HCT116 (cell line): ENCODE measurements at regions not wholly inside any gene's neighbourhood (a gene's known extent, or its start where the extent isn't known, plus 50 kb on each side); places are given as distances from the start of the nearest gene placed in this dataset.

ENCODE experiments used
- CBX3 ChIP-seq: IDR thresholded peaks from 2 replicates; pipeline ENCODE4 v1.6.1; 2012; ENCODE audit warnings: low read depth
- CEBPB ChIP-seq: IDR thresholded peaks from 2 replicates; pipeline ENCODE4 v1.6.1; 2012; ENCODE audit warnings: low read depth
- ELF1 ChIP-seq: IDR thresholded peaks from 2 replicates; pipeline ENCODE4 v1.6.1; 2012; ENCODE audit warnings: low read depth, borderline replicate concordance
- EZH2 ChIP-seq: fragments of 200-600 bp; sonication (generic); IDR thresholded peaks from 2 replicates; pipeline ENCODE4 v1.6.1; 2017; ENCODE audit warnings: antibody characterized with exemption, mixed run types
- FOSL1 ChIP-seq: IDR thresholded peaks from 2 replicates; pipeline ENCODE4 v1.6.1; 2012; ENCODE audit warnings: low read depth
- JUND ChIP-seq: IDR thresholded peaks from 2 replicates; pipeline ENCODE4 v1.6.1; 2012
- POLR2A ChIP-seq: IDR thresholded peaks from 2 replicates; pipeline ENCODE4 v1.7.0; 2011; ENCODE audit warnings: borderline replicate concordance; ENCODE audit not compliant: insufficient read depth, insufficient read length; ENCODE audit errors: extremely low read depth
- RAD21 ChIP-seq: IDR thresholded peaks from 2 replicates; pipeline ENCODE4 v1.6.1; 2012; ENCODE audit warnings: low read depth, mild to moderate bottlenecking
- SIN3A ChIP-seq: IDR thresholded peaks from 2 replicates; pipeline ENCODE4 v1.6.1; 2012; ENCODE audit warnings: low read depth
- SRF ChIP-seq: IDR thresholded peaks from 2 replicates; pipeline ENCODE4 v1.6.1; 2012; ENCODE audit warnings: low read depth
- TCF7L2 ChIP-seq: IDR thresholded peaks from 2 replicates; pipeline ENCODE4 v1.7.0; 2011; ENCODE audit warnings: borderline replicate concordance, inconsistent platforms; ENCODE audit not compliant: insufficient read depth, insufficient read length; ENCODE audit errors: extremely low read depth
- TF ChIP-seq, protein P1 (sequence below), 3 experiments: fragments of 200-600 bp in 1 of 3; sonication (generic) in 1 of 3; IDR thresholded peaks in 2 of 3; conservative IDR thresholded peaks in 1 of 3; 2 replicates each; pipeline ENCODE4 v1.5.1; 2012 to 2017; ENCODE audit warnings: low read depth in 2 of 3, low read length in 2 of 3, antibody characterized with exemption in 1 of 3, borderline replicate concordance in 1 of 3, control low read depth in 1 of 3, mild to moderate bottlenecking in 1 of 3, mixed read lengths in 1 of 3, mixed run types in 1 of 3, moderate library complexity in 1 of 3; ENCODE audit not compliant: insufficient read depth in 1 of 3
- TF ChIP-seq, protein P2 (sequence below): IDR thresholded peaks from 2 replicates; pipeline ENCODE4 v1.6.1; 2012; ENCODE audit warnings: low read depth
- TF ChIP-seq, protein P3 (sequence below): IDR thresholded peaks from 2 replicates; pipeline ENCODE4 v1.6.1; 2012

DNA sequence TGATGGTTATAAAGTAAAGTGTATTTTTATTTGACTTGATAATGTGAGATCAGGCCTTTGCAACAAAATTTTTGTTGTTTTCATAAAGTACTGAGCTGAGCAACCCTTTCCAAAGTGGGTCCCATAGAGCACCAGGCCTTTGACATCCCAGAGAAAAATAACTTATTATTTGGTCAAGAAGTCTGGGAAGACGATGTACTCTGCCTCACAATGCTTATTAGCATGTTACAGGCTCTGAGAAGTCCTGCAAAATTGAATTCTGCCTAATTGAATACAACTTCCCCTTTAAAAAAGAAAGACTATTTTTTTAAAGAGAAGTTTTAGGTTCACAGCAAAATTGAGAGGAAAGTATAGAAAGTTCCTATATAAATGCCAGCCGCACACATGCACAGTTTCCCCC, 151.5 kb upstream of the TCF4 start:
- TF ChIP-seq, protein P1, sequence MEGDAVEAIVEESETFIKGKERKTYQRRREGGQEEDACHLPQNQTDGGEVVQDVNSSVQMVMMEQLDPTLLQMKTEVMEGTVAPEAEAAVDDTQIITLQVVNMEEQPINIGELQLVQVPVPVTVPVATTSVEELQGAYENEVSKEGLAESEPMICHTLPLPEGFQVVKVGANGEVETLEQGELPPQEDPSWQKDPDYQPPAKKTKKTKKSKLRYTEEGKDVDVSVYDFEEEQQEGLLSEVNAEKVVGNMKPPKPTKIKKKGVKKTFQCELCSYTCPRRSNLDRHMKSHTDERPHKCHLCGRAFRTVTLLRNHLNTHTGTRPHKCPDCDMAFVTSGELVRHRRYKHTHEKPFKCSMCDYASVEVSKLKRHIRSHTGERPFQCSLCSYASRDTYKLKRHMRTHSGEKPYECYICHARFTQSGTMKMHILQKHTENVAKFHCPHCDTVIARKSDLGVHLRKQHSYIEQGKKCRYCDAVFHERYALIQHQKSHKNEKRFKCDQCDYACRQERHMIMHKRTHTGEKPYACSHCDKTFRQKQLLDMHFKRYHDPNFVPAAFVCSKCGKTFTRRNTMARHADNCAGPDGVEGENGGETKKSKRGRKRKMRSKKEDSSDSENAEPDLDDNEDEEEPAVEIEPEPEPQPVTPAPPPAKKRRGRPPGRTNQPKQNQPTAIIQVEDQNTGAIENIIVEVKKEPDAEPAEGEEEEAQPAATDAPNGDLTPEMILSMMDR (IDR thresholded peaks at IDR 0.05 in 2 of 3, conservative IDR thresholded peaks at IDR 0.05 in 1 of 3; ENCODE audit: borderline replicate concordance in 1 of 3, insufficient read depth in 1 of 3, low read depth in 2 of 3, low read length in 2 of 3): no peak
- TF ChIP-seq SRF (no peak), TCF7L2 (no peak), FOSL1 (no peak), POLR2A (no peak), CEBPB (no peak), EZH2 (no peak), SIN3A (no peak), RAD21 (no peak), ELF1 (no peak), JUND (no peak), CBX3 (no peak)
- TF ChIP-seq, protein P2, sequence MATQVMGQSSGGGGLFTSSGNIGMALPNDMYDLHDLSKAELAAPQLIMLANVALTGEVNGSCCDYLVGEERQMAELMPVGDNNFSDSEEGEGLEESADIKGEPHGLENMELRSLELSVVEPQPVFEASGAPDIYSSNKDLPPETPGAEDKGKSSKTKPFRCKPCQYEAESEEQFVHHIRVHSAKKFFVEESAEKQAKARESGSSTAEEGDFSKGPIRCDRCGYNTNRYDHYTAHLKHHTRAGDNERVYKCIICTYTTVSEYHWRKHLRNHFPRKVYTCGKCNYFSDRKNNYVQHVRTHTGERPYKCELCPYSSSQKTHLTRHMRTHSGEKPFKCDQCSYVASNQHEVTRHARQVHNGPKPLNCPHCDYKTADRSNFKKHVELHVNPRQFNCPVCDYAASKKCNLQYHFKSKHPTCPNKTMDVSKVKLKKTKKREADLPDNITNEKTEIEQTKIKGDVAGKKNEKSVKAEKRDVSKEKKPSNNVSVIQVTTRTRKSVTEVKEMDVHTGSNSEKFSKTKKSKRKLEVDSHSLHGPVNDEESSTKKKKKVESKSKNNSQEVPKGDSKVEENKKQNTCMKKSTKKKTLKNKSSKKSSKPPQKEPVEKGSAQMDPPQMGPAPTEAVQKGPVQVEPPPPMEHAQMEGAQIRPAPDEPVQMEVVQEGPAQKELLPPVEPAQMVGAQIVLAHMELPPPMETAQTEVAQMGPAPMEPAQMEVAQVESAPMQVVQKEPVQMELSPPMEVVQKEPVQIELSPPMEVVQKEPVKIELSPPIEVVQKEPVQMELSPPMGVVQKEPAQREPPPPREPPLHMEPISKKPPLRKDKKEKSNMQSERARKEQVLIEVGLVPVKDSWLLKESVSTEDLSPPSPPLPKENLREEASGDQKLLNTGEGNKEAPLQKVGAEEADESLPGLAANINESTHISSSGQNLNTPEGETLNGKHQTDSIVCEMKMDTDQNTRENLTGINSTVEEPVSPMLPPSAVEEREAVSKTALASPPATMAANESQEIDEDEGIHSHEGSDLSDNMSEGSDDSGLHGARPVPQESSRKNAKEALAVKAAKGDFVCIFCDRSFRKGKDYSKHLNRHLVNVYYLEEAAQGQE: no peak
- TF ChIP-seq, protein P3, sequence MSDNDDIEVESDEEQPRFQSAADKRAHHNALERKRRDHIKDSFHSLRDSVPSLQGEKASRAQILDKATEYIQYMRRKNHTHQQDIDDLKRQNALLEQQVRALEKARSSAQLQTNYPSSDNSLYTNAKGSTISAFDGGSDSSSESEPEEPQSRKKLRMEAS: no peak
